C1 segment of cervical spinal cord (tissue), 14 donors: ENCODE measurements at regions not wholly inside any gene's neighbourhood (a gene's known extent, or its start where the extent isn't known, plus 50 kb on each side); places are given as distances from the start of the nearest gene placed in this dataset.
"Not testable (repeated sequence)": the region's sequence is repeated elsewhere in the genome, so short reads cannot be mapped to it uniquely, and the experiment has no call there.

Source experiments
- DNase-seq, 14 donors: peaks; one replicate each; lab custom pipeline; 2025; lab: John Stamatoyannopoulos, UW

DNA sequence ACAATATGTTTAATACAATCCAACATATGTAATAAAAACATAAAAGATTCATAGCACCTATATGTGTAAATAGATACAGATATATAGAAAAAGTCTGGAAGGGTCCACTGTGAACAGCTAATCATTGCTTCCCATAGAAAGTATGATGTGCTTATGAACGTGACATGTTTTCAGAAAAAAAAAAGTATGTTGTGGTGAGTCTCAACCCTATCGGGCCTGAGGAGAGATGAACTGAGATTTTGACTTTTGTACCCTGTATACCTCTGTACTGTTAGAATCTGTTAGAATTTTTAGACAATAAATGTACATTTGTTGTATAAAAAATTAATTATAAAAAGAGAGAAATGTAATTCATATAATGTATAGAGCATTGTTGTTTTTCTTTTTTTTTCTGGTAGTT is 56.3 kb upstream of the DHRS4 start:
- not testable (repeated sequence) for DNase-seq

DNA sequence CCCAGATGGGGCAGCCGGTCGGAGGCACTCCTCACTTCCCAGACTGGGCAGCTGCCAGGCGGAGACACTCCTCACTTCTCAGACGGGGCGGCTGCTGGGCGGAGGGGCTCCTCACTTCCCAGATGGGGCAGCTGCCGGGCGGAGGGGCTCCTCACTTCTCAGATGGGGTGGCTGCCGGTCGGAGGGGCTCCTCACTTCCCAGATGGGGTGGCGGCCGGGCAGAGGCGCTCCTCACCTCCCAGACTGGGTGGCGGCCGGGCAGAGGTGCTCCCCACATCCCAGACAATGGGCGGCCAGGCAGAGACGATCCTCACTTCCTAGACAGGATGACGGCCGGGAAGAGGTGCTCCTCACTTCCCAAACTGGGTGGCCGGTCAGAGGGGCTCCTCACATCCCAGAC is 55.2 kb upstream of the DHRS4 start:
- DNase-seq = not testable (repeated sequence)

- no peak for DNase-seq
These were observed 53.8 kb upstream of the DHRS4 start for GRCh38 chr14:23899788-23900187.

DNA sequence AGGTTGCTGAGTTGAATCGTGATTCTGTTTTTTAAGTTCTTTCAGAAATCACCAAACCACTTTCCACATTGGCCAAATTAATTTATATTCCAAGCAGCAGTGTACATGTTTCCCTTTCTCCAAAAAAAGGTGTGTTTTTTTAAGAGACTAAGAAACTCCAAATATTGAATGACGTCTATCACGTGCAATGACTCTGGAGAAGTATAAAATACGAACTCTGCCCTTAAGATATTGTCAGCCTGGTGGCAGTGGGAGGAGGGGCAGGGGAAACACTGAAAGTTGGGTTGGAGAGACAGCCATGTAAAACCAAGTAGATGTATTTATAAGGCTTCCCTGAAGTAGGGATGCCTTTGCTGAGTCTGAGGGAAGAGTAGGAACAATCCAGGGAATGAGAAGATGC is 50.1 kb upstream of the DHRS4 start:
- DNase-seq = no peak
